NCI-H128 (cell line): ENCODE measurements at regions not wholly inside any gene's neighbourhood (a gene's known extent, or its start where the extent isn't known, plus 50 kb on each side); places are given as distances from the start of the nearest gene placed in this dataset.

ENCODE experiments used
- DNase-seq: peaks from one replicate; lab custom pipeline; 2025; ENCODE audit not compliant: unreplicated experiment; lab: John Stamatoyannopoulos, UW

- no peak for DNase-seq
Observed at GRCh38 chr2:220041447-220041846, 414.0 kb downstream of the SLC4A3 start.

DNA sequence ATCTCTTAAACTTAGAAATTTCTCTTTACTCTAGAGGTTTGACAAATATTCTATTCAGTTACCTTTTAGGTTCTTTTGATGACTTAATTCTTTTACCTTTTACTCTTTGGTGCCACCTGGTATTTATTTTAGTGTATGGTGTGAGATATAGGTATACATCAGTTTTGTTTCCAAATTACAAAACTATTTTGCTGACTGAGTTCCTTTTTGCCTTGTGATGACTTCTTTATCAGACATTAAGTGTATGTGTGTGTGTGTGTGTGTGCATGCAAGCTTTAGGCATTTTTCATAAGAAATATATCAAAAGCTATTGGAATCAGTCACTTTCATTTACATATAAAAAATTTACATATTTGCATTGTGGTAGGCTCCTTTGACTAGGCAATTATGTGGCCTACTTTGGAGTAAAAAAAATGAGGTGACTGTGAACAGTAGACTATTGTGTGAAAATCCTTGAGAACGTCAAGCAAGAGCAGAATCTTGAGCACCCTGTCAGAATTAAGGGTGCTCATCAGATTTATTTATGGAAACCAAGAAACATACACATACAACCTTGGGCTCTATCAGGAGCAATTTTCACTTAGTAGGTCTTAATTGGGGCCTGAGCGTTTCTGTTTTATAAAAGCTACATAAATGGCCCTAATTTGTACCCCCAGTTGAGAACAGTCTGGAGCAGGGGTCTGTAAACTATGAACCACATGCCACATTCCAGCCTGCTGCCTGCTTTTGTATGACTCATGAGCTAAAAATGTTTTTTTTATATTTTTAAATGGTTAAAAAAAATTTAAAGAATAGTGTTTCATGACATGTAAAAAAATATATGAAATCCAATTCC lies 415.9 kb downstream of the SLC4A3 start:
- no peak for DNase-seq

DNA sequence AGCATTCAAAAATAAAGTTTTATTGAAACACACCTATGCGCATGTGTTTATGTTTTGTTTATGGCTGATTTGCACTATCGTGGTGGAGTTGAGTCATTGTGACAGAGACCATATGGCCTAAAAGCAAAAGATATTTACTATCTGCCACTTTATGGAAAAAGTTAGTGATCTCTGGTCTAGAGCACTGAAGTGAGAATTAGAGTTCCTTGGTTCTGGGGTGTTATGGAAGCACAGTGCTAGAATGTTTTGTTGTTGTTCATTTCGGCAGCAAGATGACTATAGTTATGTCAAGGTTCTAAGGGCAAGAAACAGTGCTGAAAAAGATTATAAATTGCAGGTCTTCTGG lies 416.5 kb downstream of the SLC4A3 start:
- DNase-seq = no peak

DNA sequence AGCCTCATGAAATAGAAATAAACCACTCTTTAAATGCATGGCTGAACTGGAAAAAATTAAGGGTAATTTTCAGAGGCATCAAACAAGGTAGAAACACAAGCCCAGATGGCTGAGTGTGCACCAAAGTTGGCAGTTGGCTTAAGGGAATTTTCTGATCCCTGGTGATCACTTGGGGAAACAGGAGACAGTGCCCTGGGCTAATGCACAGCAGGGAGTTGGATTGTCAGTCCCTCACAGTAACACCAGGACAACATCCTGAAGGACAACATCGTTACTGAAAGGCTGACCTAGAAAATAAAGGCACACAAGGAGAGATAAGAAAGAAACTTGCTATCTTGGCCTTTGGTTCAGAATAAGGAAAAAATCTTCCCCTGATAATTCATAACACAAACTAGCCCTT lies 417.0 kb downstream of the SLC4A3 start:
- DNase-seq = no peak

- no peak for DNase-seq
Observed at GRCh38 chr2:220046507-220046906, 419.1 kb downstream of the SLC4A3 start.

GRCh38 chr2:220051716-220052115 lies 424.3 kb downstream of the SLC4A3 start:
- DNase-seq = no peak

DNA sequence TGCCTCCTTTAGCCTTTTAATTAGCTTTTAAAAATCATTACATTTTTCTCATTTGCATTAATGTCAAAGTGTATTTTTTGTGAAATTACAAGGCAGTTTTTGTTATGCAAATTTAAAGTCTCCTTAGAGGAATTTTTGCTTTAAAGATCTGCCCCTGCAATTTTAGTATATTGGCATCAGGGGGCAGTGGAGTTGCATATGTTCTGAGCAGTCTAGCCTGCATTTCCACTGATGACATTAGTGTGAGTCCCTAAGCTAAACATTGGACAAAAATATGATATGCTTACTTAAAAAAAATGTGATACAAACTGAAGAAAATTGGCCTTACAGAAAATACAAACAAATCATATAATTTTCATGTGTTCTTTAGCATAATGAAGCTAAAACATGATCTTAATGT lies 426.5 kb downstream of the SLC4A3 start:
- no peak for DNase-seq

GRCh38 chr2:220057391-220057790 lies 430.0 kb downstream of the SLC4A3 start:
- no peak for DNase-seq

- DNase-seq = no peak
Observed at GRCh38 chr2:220057916-220058315, 430.5 kb downstream of the SLC4A3 start.

- DNase-seq = no peak
Observed at GRCh38 chr2:220064111-220065030, 436.9 kb downstream of the SLC4A3 start.

- no peak for DNase-seq
Observed at GRCh38 chr2:220065581-220065980, 438.2 kb downstream of the SLC4A3 start.

GRCh38 chr2:220068846-220069245 lies 441.4 kb downstream of the SLC4A3 start:
- DNase-seq = no peak

DNA sequence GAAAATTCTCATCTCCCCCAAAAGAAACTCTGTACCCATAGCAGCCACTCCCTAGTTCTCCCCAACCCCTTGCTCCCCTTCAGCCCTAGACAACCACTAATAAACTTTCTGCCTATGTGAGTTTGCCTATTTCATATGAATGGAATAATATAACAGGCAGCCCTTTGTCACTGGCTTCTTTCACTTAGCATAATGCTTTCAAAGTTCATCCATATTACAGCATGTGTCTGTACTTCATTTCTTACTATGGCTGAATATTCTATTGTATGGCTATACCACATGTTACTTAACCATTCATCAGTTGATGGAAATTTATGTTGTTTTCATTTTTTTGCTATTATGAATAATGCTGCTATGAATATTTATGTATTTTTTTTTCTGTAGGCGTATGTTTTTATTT lies 442.9 kb downstream of the SLC4A3 start:
- no peak for DNase-seq

GRCh38 chr2:220071696-220072095 lies 444.3 kb downstream of the SLC4A3 start:
- no peak for DNase-seq

DNA sequence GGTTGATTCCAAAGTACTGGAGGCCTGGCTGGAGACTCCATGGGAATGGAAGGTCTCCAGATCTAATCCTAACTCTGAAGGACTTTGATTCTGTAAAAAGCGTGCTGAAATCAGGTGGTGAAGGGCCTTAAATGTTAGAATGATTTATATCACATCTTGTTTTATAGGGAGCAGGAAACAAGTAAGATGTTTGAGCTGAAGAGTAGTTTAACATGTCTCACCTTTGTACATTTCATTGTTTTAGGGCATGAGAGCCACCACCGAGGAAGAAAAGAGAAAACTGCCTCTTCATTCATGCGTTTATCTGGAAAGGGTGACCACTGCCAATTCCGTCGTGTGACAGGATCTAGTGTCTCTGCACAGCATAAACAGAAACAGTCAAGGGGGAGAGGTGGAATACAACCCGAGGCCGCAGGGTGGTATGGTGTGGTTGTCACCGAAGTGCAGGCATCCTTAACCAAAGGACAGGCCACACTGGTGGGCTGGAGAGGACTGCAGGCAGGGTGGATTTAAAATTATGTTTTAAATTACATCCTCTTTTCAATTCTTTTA lies 445.3 kb downstream of the SLC4A3 start:
- no peak for DNase-seq

GRCh38 chr2:220075835-220076234 lies 448.4 kb downstream of the SLC4A3 start:
- no peak for DNase-seq

- no peak for DNase-seq
Observed at GRCh38 chr2:220076734-220077133, 449.3 kb downstream of the SLC4A3 start.

DNA sequence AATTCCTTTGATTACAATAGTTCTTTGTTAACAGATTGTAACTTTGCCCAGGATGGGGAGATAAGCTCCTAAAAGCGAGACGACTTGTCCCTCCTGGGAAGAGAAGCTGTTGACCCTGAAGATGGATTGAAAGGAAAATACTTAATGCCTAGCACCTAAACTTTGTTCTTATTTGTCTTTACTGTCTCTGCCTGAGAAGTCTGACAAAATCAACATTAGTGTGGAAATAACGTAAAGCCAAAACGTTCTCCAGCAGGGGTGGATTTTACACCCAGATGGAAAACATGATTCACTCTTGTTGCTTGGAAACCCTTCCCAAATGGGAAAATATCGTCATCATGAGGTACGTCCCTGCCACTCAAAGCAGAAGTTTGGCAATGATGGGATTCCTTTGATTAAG lies 450.1 kb downstream of the SLC4A3 start:
- DNase-seq = no peak

GRCh38 chr2:220078439-220078838 lies 451.0 kb downstream of the SLC4A3 start:
- DNase-seq = no peak

DNA sequence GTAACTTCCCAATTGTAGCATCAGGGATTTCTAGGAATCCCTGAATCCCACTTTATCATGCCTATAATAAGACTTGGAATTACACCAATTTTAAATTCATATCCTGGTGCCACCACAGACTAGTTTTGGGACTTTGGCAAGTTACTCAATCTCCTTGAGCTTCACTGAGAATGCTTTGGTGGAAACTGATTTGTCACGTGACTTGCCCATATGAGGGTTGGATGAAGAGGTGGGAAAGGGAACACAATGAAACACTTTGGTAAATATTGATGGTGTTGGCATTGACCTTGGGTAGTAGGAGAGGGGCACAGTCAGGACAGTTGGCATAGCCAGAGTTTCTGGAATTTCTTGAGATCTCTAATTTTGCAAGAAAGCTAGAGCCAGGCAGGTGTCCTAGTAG lies 452.2 kb downstream of the SLC4A3 start:
- no peak for DNase-seq

- no peak for DNase-seq
Observed at GRCh38 chr2:220081171-220081570, 453.7 kb downstream of the SLC4A3 start.

GRCh38 chr2:220090050-220090449 lies 462.6 kb downstream of the SLC4A3 start:
- no peak for DNase-seq
